Muscle of arm (tissue), 1 donor: ENCODE measurements at regions not wholly inside any gene's neighbourhood (a gene's known extent, or its start where the extent isn't known, plus 50 kb on each side); places are given as distances from the start of the nearest gene placed in this dataset.
A peak's percentile ranks its signal among the peaks of the same experiment; 100 is the strongest.
"Not testable (repeated sequence)": the region's sequence is repeated elsewhere in the genome, so short reads cannot be mapped to it uniquely, and the experiment has no call there.

Experiments used
- DNase-seq: peaks from one replicate; pipeline ENCODE4 v3.0.0-alpha.2; 2013

GRCh38 chr2:216775043-216775453, 79.7 kb upstream of the IGFBP5 start:
- no peak for DNase-seq

- no peak for DNase-seq
These were observed 79.3 kb upstream of the IGFBP5 start for GRCh38 chr2:216774620-216775019.

GRCh38 chr2:216774180-216774579, 78.8 kb upstream of the IGFBP5 start:
- DNase-seq = no peak

- no peak for DNase-seq
These were observed 77.7 kb upstream of the IGFBP5 start for GRCh38 chr2:216773072-216773471.

- no peak for DNase-seq
These were observed 75.4 kb upstream of the IGFBP5 start for GRCh38 chr2:216770717-216771116.

- DNase-seq = no peak
These were observed 74.7 kb upstream of the IGFBP5 start for GRCh38 chr2:216770050-216770449.

- DNase-seq = no peak
These were observed 74.3 kb upstream of the IGFBP5 start for GRCh38 chr2:216769626-216770025.

GRCh38 chr2:216768908-216769411, 73.6 kb upstream of the IGFBP5 start:
- no peak for DNase-seq

- no peak for DNase-seq
These were observed 70.5 kb upstream of the IGFBP5 start for GRCh38 chr2:216765761-216766262.

- no peak for DNase-seq
These were observed 68.0 kb upstream of the IGFBP5 start for GRCh38 chr2:216763396-216763795.

GRCh38 chr2:216761809-216762208, 66.5 kb upstream of the IGFBP5 start:
- no peak for DNase-seq

- no peak for DNase-seq
These were observed 65.8 kb upstream of the IGFBP5 start for GRCh38 chr2:216761133-216761532.

GRCh38 chr2:216758256-216759155, 63.2 kb upstream of the IGFBP5 start:
- no peak for DNase-seq

GRCh38 chr2:216757532-216757931, 62.2 kb upstream of the IGFBP5 start:
- no peak for DNase-seq

GRCh38 chr2:216756435-216756834, 61.1 kb upstream of the IGFBP5 start:
- DNase-seq = no peak

- no peak for DNase-seq
These were observed 59.5 kb upstream of the IGFBP5 start for GRCh38 chr2:216754812-216755211.

- DNase-seq = no peak
These were observed 59.0 kb upstream of the IGFBP5 start for GRCh38 chr2:216754336-216754735.

- peak; percentile 39 for DNase-seq
These were observed 57.6 kb upstream of the IGFBP5 start for GRCh38 chr2:216752855-216753505.

- DNase-seq = not testable (repeated sequence)
These were observed 55.4 kb upstream of the IGFBP5 start for GRCh38 chr2:216750750-216751149.

- DNase-seq = not testable (repeated sequence)
These were observed 50.9 kb upstream of the IGFBP5 start for GRCh38 chr2:216746268-216746667.

GRCh38 chr2:216745453-216745852, 50.1 kb upstream of the IGFBP5 start:
- DNase-seq = no peak
